ENCODE measurements at regions not wholly inside any gene's neighbourhood (a gene's known extent, or its start where the extent isn't known, plus 50 kb on each side); places are given as distances from the start of the nearest gene placed in this dataset.

DNA sequence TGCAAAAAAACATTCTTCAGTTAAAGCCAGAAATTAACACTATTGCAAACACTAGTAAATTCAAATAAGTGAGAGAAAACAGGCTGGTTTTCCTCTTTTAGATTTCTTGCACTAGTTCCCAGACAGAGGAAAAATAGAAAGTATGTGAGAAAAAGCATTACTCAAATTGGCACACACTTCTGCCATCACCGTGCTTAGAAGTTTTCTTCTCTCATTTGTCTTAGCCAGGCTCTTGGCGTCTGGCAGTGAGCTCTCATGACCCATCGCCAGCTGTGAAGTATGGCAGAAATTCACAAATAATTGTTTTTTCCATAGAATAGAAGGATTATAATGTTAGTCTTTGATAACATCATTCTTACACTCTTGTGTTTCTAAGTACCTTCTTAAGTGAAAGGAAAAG lies 515.9 kb downstream of the GBE1 start:
- TF ChIP-seq, protein P1, sequence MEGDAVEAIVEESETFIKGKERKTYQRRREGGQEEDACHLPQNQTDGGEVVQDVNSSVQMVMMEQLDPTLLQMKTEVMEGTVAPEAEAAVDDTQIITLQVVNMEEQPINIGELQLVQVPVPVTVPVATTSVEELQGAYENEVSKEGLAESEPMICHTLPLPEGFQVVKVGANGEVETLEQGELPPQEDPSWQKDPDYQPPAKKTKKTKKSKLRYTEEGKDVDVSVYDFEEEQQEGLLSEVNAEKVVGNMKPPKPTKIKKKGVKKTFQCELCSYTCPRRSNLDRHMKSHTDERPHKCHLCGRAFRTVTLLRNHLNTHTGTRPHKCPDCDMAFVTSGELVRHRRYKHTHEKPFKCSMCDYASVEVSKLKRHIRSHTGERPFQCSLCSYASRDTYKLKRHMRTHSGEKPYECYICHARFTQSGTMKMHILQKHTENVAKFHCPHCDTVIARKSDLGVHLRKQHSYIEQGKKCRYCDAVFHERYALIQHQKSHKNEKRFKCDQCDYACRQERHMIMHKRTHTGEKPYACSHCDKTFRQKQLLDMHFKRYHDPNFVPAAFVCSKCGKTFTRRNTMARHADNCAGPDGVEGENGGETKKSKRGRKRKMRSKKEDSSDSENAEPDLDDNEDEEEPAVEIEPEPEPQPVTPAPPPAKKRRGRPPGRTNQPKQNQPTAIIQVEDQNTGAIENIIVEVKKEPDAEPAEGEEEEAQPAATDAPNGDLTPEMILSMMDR (IDR thresholded peaks at IDR 0.05), result no peak
- no peak for TF ChIP-seq POLR2A (IDR thresholded peaks at IDR 0.05)

Measured in Peyer's patch (tissue), 4 donors.